ENCODE measurements at regions not wholly inside any gene's neighbourhood (a gene's known extent, or its start where the extent isn't known, plus 50 kb on each side); places are given as distances from the start of the nearest gene placed in this dataset.

DNA sequence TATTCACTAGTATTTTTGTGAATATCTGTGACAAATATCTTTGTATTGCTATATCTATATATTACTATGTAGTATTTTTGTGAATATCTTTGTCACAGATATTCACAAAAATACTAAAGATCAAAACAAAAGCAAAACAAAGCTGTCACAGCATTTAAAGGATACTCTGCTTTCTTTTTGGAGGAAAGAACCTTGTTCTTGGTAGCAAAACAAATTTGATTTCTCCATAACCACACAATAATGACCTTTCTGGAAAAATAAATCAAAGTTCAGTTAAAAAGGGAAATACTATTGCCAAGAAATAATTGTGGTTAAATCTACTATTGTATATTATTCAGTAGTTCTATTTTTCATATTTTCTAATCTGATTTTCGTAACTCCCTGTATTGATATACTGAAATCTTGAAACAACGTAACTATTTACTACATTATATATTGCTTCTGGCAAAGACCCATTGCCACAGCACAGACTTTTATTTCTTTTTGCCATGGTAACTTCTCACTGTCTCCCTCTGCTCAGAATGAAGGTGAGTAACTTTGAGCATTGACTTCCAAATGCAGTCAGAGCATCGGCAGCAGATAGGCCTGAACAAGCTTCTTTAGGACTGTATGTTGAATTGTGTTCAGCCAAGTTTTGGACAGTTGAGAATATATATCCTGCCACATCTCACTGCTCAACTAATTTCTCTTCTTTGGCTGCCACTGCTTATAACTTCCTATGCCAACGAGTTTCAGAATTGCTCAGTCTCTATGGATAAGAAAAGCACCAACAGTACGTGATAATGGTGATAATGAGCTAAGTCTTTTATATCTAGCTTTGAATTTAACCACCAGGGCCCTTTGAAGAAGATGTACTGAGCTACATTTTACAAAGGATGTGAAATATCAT is 1097.2 kb upstream of the GJE1 start:
- no peaks in the 10 kb centered on the region for H3K9me3 ChIP-seq (ENCODE audit: insufficient read depth, low read length)
- no peaks in the 10 kb centered on the region for H3K36me3 ChIP-seq (ENCODE audit: low read length)
- H3K27me3 ChIP-seq (ENCODE audit: low read length) = no peaks in the 10 kb centered on the region
- H3F3A ChIP-seq (ENCODE audit: insufficient read depth) = no peaks in the 10 kb centered on the region
- H3K79me2 ChIP-seq (ENCODE audit: insufficient read depth, low read length) = no peaks in the 10 kb centered on the region
- no peak overlapping the region for H2AFZ ChIP-seq (ENCODE audit: low read depth, low read length, severe bottlenecking)
- no peaks in the 10 kb centered on the region for H4K20me1 ChIP-seq (ENCODE audit: low read depth, low read length)
- H3K27ac ChIP-seq (ENCODE audit: low read depth, low read length) = no peak overlapping the region
- H3K4me2 ChIP-seq (ENCODE audit: low read depth, low read length, poor library complexity, severe bottlenecking) = no peak overlapping the region
- H3K9me2 ChIP-seq (replicated peaks; ENCODE audit: insufficient read depth, low read length) = no peaks in the 10 kb centered on the region
- no peak overlapping the region for H3K9ac ChIP-seq (ENCODE audit: low read length)
- TF ChIP-seq, protein P1, sequence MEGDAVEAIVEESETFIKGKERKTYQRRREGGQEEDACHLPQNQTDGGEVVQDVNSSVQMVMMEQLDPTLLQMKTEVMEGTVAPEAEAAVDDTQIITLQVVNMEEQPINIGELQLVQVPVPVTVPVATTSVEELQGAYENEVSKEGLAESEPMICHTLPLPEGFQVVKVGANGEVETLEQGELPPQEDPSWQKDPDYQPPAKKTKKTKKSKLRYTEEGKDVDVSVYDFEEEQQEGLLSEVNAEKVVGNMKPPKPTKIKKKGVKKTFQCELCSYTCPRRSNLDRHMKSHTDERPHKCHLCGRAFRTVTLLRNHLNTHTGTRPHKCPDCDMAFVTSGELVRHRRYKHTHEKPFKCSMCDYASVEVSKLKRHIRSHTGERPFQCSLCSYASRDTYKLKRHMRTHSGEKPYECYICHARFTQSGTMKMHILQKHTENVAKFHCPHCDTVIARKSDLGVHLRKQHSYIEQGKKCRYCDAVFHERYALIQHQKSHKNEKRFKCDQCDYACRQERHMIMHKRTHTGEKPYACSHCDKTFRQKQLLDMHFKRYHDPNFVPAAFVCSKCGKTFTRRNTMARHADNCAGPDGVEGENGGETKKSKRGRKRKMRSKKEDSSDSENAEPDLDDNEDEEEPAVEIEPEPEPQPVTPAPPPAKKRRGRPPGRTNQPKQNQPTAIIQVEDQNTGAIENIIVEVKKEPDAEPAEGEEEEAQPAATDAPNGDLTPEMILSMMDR (IDR thresholded peaks at IDR 0.05; ENCODE audit: insufficient read depth, low read length, poor library complexity, severe bottlenecking) = no peak
- no peak for TF ChIP-seq EZH2phosphoT487 (conservative IDR thresholded peaks at IDR 0.05; ENCODE audit: low read length)
- no peak overlapping the region for H3K4me3 ChIP-seq (ENCODE audit: insufficient read depth, low read length, poor library complexity, severe bottlenecking)

DNA sequence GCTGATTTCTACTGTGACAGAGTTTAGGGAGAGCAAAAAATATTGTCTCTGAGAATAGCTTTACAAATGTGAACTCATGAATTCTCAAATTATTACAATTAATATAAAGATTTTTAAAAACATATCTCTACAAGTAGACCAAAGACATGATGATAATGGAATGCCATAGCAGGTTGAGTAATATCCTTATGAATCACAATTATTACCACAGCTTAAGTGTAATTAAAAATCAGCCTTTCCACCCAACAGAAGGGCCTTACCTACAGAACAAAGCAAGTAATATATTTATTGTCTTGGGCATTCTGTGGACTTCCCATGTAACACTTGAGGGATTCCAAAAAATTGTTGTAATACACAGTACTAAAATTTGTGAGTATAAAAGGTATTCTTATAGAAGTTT is 1099.6 kb upstream of the GJE1 start:
- Histone ChIP-seq H3K9me3 (ENCODE audit: insufficient read depth, low read length) (no peaks in the 10 kb centered on the region), H3K79me2 (ENCODE audit: insufficient read depth, low read length) (no peaks in the 10 kb centered on the region), H3K36me3 (ENCODE audit: low read length) (no peaks in the 10 kb centered on the region), H3K4me2 (ENCODE audit: low read depth, low read length, poor library complexity, severe bottlenecking) (no peak overlapping the region), H3K9ac (ENCODE audit: low read length) (no peak overlapping the region), H4K20me1 (ENCODE audit: low read depth, low read length) (no peaks in the 10 kb centered on the region), H3K27me3 (ENCODE audit: low read length) (no peaks in the 10 kb centered on the region), H2AFZ (ENCODE audit: low read depth, low read length, severe bottlenecking) (peak overlapping the region; percentile 42), H3K27ac (ENCODE audit: low read depth, low read length) (no peak overlapping the region), H3K9me2 (replicated peaks; ENCODE audit: insufficient read depth, low read length) (no peaks in the 10 kb centered on the region), H3K4me3 (ENCODE audit: insufficient read depth, low read length, poor library complexity, severe bottlenecking) (no peak overlapping the region), H3F3A (ENCODE audit: insufficient read depth) (no peaks in the 10 kb centered on the region)
- TF ChIP-seq EZH2phosphoT487 (conservative IDR thresholded peaks at IDR 0.05; ENCODE audit: low read length) = no peak
- TF ChIP-seq, protein P1 (IDR thresholded peaks at IDR 0.05; ENCODE audit: insufficient read depth, low read length, poor library complexity, severe bottlenecking) = no peak

DNA sequence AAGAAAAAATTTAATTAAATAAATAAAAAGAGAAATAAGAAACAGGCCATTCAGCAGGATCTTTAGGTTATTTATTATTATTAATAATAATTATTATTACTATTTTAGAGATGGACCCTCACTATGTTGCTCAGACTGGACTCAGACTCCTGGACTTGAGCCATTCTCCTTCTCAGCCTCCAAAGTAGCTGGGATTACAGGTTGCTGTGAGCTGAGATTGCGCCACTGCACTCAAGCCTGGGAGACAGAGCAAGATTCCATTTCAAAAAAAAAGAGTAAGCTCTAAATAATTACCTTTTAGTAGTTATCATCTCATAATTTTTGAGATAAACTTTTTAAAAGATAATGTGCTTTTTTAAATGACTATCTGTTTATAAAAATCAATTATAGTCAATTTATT is 1102.8 kb upstream of the GJE1 start:
- no peak overlapping the region for H3K27ac ChIP-seq (ENCODE audit: low read depth, low read length)
- TF ChIP-seq EZH2phosphoT487 (conservative IDR thresholded peaks at IDR 0.05; ENCODE audit: low read length) = no peak
- TF ChIP-seq, protein P1 (IDR thresholded peaks at IDR 0.05; ENCODE audit: insufficient read depth, low read length, poor library complexity, severe bottlenecking) = no peak
- H3K4me2 ChIP-seq (ENCODE audit: low read depth, low read length, poor library complexity, severe bottlenecking) = peak overlapping the region; percentile 45
- no peaks in the 10 kb centered on the region for H3K36me3 ChIP-seq (ENCODE audit: low read length)
- H3F3A ChIP-seq (ENCODE audit: insufficient read depth) = no peaks in the 10 kb centered on the region
- H3K4me3 ChIP-seq (ENCODE audit: insufficient read depth, low read length, poor library complexity, severe bottlenecking) = no peak overlapping the region
- no peaks in the 10 kb centered on the region for H3K27me3 ChIP-seq (ENCODE audit: low read length)
- no peaks in the 10 kb centered on the region for H3K9me3 ChIP-seq (ENCODE audit: insufficient read depth, low read length)
- H4K20me1 ChIP-seq (ENCODE audit: low read depth, low read length) = no peaks in the 10 kb centered on the region
- no peaks in the 10 kb centered on the region for H3K9me2 ChIP-seq (replicated peaks; ENCODE audit: insufficient read depth, low read length)
- H3K9ac ChIP-seq (ENCODE audit: low read length) = no peak overlapping the region
- no peaks in the 10 kb centered on the region for H3K79me2 ChIP-seq (ENCODE audit: insufficient read depth, low read length)
- no peak overlapping the region for H2AFZ ChIP-seq (ENCODE audit: low read depth, low read length, severe bottlenecking)
